Fibroblast of skin of scalp (primary cell): ENCODE measurements at regions not wholly inside any gene's neighbourhood (a gene's known extent, or its start where the extent isn't known, plus 50 kb on each side); places are given as distances from the start of the nearest gene placed in this dataset.

Experiments
- DNase-seq: peaks from one replicate; pipeline ENCODE4 v3.0.0-alpha.2; 2013

DNA sequence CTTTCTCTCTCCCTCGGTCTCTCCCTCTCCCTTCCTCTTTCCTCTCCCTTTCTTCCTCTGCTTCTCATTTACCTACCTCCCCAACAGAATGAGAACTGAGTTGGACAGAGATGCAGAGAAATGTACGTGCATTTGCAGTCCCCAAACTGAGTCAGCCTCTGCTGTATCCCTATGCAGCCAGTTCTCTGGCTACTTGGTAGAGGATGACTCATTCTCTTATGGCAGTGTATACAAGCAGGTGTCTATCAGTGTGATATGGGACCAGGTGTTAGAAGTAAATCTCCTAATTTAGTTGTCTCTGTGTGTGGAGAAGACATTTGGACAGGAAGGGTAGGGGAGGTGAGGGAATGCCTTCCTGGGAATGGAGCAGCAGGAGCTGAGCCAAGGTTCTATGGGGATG lies 470.8 kb downstream of the CD109 start:
- no peak for DNase-seq

DNA sequence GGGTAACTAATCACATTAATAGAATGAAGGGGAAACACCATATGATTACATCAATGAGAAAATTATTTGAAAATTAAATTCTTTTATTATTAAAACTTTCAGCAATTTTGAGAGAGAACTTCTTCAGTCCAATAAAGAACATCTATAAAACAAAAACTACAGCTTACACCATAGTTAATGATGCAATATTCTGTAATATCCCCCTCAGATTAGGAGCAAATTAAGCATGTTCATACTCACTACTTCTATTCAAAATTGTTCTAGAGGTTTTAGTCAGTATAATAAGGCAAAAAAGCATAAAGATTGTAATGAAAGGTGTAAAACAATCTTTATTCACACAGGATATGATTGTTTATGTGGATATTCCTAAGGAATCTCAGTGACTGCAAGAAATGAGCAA lies 465.4 kb downstream of the CD109 start:
- peak; percentile 25 for DNase-seq

DNA sequence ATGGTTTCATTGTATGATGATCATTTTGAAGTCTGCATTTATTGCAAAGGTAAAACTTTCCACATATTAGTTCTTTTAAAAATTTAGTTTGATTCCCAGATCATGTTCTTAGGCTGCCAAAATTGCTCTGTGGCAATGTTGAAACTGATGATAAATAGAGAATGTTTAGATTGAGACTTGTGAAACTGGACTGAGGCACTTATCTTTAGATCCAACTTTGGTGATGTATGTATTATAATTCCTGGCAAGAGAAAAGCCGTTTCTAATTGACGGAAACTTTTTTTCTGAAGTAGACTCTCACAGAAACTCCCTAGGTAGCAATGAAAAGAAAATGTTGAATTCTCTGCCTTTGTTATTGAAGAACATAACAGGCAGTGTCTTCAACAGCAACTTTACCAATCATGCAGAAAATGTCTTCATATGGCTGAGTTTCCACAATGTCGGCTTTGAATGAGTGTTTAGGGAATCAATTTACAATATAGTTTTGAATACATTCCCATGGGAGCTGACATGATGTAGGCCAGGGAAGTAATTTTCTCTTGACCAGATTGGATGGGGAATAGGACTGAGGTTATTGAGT lies 456.2 kb downstream of the CD109 start:
- no peak for DNase-seq

DNA sequence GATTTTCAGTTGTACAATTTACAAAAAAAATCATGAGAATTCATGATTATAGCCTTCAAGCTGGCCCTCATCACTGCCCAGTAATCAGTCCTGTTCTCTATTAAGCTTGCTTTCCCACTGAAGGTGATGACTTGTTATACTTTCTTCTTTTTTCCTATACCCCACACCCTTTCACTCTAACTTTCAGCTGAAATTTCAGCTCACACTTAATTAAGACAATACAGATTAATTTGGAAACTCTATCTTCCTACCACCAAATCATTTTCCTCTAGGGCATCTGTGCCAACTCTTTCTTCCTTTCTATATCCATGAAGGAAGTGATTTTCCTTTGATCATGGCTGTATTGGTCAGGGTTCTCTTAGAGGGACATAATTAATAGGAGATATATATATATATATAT lies 449.9 kb downstream of the CD109 start:
- no peak for DNase-seq

DNA sequence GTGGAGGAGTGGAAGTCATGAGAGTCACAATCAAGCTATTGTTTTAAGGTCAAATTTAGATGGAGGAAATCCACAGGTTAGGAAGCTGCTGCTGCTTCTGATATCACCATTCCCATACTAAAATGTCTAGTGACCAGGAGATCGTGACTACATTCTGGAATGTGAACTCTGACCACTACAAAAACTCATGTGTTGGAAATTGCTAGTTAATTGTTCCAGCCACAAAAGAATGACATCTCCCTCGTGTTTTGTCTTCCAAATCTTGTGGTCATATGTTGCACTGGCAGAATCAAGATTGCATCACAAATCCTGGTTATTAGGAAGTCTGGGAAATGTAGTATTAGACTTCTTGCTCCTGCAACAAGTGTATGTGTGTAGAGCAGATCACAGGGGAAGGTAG lies 441.9 kb downstream of the CD109 start:
- peak; percentile 87 for DNase-seq

DNA sequence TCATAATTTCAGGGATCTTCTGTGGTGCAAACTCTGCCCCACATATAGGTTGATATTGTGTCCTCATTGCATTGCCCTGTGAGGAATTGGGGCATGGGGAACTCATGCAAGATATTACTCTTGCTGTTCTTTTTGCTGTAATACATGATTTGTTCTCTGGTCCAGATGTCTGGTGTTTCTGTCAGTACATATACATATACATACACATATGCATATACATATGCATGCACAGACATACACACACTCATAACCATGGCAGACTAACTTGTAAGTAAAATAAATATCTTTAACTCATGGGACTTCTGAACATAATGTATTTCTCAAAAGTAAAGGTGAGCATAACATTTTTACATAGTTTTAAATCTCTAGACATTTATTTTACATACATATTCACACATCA lies 438.3 kb downstream of the CD109 start:
- no peak for DNase-seq

DNA sequence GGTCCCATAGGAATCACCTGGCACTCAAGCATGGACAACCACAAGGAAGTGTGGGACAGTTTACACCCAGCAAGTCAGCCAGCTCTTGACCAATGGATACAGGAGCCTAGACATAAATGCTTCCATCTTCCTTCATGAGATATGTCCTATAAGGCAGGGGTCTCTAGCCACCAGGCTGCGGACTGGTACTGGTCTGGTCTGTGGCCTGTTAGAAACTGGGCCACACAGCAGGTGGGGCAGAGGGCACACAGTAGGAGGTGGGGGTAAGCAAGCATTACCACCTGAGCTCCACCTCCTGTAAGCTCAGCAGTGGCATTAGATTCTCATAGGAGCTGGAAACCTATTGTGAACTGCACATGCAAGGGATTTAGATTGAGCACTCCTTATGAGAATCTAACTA lies 437.1 kb downstream of the CD109 start:
- DNase-seq: no peak

DNA sequence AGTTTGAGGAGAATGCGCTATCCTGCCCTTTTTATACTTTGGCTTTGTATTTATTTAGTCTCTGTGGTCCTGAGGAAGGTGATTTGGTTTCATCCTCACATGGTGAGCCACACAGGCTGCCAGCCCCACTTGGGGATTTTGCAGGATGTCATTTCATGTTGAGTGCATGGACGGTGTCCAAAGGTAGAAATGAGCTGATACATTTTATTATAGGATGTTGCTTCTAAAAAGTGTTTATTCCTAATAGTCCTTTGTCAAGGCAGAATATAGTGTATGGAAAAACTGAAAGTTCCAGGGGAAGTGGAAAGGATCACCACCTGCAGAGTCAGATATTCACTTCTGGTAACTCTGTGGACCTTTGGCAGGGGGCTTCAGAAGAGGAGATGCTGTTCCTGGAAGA lies 434.6 kb downstream of the CD109 start:
- DNase-seq: no peak

DNA sequence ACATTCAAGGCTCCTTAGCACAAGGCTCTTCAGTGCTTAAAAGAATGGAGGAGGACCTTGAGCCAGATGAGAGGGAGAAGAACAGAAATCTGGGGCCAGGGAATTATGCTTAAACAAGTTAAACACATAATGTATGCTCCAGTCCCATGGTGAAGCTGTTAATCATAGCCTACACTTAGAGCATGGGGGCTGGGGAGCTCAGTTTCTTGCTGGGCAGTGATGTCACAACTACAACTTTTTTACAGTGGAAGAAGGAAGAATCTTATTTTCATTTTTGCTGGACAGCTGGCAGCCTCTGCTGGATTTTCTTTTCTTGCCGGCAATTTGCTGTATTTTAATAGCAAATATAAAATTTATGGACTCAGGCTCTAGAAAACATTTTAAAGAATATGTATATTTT lies 432.5 kb downstream of the CD109 start:
- DNase-seq: peak; percentile 61

DNA sequence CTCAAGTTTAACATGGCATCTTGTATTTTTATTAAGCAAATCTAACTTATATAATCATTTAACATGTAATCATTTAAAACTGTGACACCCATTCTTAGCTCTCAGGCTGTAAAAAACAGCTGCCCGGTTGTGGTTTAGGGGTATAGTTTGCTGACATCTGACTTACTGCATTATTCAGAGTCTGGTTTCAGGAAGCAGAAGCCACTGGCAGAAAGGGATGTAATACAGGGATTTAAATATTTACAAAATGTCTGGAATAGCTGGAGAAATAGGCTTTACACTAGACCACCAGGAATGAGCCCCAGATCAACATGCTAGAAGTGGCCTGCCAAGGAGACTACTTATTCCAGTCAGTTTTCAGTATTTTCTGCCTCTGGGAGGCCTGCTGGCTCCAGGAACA lies 421.1 kb downstream of the CD109 start:
- no peak for DNase-seq

DNA sequence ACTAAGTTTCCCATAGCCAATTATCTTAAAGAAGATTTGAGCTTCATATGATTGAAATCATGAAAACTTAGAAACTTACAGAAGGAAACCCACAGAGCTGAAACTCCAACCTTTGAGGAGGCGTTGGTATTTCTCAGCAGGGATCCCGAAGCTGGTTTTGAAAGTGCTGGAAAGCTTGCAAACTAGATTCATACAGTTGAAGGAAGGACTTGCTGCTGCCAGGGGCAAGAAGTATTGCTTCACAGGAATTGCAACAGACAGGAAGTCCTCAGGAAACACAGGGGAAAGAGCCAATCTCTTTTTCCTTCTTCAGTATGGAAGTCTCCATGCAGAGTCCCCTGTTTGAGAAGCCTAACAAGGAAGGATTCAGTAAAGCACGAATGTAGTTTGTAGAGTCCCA lies 419.7 kb downstream of the CD109 start:
- no peak for DNase-seq

DNA sequence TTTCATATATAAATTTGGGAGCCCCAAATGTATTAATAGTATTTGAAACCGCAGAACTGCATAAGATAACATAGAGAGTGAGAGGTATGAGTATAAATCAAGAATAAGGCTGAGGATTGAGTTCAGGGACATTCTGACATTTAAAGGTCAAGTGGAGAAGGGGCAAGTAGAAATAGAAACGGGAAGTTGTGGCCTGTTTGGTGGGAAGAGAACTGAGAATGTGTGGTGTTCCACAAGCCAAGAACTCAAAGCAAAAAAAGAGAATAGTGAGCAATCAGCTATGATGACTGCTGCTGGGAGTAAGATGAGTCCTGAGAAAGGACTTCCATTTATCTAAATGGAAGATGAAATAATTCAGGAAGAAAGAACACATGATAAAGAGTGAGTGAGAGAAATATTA lies 418.4 kb downstream of the CD109 start:
- no peak for DNase-seq

DNA sequence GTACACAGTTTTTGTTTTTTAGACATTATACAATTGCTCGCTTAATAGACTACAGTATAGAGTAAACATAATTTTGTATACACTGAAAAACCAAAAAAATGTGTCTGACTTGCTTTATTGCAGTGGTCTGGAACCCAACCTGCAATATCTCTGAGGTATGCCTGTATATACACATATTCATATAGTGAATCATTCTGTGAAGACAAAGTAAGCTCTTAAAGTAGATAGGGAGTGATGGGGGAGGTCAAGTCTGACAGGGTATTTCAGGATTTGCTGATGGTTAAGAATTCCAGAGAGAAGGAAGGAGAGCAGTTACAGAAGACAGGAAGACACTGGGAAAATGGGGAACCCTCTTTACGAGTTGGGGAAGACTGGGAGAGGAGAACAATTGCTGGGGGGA lies 417.9 kb downstream of the CD109 start:
- peak; percentile 33 for DNase-seq

DNA sequence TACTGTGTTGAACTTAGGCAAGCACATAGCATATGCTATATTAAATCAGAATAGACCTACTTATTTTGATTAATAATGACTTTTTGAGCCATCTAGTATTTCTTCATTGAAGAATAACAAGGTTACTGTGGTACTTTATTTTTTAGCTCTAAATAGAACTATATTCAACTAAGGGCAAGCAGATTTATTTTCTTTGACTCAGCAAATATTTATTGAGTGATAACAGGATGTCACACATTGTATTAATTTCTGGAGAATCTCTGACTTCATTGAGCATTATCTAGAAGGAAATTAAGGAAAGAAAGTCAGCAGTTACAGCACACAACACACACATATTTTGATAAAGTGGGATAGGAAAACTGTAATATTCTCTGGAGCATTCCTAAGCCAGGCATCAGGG lies 407.4 kb downstream of the CD109 start:
- DNase-seq: no peak

DNA sequence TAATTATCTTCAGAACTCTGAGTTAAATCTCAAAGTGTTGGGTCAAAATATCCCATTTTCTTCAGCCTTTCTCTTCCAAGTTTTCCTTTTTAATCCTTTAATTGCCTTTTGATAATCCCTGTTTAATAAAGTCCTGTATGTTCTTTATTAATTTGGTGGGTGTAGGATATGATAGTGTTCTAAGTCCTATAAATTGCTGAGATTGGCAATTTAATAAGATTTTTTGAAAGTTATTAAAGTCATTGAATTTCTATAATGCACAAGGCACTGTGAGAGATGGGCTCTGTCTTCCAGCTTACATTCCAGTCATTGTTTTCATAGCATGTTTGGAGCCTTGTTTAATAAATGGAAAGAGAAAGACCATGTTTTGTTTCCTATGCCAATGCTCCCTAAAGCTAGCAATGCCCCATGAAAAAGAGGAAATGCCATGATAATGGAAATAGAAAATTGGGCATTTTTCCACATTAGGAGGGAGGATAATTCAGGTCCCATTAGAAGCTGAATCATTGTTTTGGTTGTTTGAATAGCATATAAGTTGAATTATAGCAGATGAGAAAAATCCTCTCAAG lies 404.8 kb downstream of the CD109 start:
- peak; percentile 62 for DNase-seq

DNA sequence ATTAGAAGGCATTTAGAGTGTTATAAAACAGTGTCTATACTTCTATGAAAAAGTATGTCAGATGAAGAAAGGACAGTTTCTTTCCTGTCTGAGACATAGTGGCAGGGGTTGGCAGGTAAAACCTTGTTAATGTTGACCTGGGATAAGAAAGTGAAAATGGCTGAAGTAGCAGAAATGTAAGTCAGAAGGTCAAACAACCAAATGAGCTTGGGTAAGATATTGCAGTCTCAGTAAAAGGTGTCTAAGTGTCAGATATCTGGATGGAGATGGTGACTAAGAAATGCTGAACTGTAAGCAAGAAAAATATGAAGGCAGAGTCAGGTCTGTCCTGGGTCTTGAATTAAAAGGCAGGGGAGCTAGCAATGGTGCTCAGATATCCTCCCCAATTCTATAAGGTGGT lies 400.3 kb downstream of the CD109 start:
- no peak for DNase-seq

DNA sequence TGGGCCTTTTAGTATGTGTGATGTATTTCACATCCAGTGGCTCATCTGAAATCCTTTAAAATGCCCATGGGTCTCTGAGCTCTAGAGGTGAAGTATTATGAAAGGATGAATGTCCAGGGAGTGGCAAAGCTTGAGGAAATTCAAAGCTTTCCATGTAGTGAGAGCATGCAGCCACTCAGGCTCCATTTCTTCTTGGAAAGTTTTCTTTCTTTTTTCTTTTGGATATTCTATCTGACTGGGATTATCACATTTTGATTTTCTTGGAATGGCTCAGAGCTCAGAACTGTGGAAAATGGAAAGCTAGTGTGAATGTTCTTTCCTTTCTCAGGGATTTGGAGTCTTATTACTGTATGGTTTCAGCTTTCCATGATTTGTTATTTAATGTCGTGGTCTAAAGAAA lies 397.4 kb downstream of the CD109 start:
- DNase-seq: no peak

DNA sequence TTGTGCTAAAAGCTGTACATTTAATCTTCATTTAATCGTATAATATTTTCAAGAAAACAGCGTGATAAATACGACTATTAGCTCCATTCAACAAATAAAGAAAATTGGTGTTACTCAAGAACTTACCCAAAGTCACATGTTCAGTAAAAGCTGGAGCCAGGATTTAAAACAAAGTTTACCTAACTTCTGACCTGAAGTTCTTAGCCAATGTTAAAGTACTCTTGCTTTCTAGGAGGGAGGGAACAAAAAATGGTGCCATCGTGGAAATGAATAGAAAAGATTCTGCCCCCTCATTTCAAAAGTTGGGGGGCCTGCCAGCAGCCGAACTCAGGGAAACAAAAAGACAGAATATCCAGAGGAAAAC lies 395.8 kb downstream of the CD109 start:
- no peak for DNase-seq

DNA sequence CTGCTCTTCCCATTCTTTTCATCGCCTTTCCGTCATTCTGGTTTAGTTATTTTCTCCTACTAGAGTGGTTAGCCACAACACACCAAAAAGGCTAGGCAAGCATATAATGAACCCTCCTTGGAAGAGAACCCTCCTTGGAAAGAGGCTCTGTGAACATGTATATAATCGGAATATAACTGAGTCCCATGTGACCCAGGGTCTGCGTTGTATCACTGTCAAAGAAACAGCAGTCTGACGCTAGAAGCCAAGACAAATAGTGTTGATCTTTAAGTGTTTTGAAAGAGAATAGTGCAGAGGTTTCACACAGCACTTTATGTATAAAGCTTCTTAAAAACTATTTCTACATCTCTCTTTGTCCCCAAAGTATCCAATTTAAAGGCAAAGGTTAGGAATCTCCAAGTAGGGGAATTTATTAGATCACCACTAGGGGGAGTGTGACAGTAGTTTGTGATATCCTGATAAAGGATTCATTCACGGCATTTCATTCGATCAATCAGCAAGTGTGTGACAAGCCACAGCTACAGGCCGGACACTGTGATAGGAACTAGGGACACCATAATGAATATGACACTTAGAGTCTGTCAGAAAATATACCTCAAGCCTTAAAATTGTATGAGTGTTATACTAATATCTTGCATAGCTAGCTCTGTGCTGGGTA lies 395.3 kb downstream of the CD109 start:
- peak; percentile 56 for DNase-seq

DNA sequence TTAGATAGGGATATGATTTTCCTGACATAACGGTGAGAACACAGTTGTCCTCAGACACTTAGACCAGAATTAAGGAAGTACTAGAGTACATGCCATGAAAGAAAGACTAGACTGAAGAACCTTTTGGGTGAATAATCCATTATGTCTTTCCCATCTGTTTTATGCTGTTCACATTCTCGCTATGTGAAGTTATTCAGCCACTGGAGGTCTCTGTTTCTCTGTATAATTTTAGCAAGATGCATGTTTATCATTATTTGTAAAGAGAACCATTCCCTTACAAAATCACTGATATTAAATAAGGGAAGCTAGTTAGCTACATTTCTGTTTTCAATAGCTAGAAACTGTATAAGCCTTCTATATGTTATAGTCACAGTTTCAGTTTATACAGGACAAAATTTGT lies 391.9 kb downstream of the CD109 start:
- DNase-seq: peak; percentile 62

DNA sequence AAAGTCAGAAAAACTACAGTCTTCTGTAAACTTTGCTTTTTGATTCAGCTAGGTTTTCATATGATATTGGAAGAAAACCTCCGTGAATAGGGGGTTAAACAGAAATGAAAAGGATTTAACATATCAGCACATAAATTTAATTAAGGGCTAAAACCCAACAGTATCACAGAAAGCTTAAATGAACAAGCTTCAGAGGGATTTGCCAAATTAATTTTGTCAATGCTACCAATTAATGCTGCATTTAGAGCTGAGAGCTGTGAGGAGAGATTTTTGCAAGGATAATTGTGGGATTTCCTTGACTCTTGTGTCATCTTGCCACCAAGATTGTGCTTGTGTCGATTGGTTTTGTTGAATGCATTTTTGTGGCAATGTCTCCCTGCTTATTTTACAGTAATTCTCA lies 379.9 kb downstream of the CD109 start:
- DNase-seq: peak; percentile 14

DNA sequence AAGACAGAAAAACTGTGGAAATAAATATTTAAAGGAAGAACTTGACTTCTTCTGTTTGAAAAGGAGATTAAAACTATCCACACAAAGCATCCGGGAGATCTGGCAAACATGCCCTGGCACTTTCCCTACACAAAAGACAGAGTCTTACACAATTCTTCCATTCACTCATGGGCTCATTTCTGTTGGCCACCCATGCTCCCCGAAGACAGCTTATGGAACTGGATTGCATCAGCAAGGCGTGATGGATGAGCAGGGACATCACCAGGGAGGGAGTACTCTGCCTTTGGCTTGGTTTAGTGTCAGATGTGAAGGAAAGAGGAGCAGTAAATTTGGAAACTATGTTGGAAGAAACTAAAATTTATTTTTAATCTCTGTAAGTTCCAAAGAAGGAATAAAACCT lies 379.3 kb downstream of the CD109 start:
- DNase-seq: peak; percentile 83

DNA sequence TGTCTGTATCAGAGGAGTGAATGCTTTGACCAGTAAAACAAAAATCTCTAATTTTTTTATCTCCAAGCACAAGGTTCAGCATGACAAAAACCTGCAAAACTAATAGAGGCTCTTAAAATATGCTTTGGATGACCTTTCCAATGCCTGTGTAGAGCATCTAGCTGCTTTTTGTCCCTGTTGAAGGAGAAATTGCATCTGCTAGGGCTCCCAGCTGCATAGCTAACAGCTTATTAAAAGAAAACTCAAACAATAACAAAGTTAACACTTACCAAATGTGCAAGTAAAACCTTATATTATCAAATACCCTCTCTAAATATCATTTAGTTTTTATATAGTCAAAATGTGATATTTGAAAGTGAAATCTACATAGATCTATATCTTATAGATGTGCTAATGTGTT lies 378.6 kb downstream of the CD109 start:
- no peak for DNase-seq

DNA sequence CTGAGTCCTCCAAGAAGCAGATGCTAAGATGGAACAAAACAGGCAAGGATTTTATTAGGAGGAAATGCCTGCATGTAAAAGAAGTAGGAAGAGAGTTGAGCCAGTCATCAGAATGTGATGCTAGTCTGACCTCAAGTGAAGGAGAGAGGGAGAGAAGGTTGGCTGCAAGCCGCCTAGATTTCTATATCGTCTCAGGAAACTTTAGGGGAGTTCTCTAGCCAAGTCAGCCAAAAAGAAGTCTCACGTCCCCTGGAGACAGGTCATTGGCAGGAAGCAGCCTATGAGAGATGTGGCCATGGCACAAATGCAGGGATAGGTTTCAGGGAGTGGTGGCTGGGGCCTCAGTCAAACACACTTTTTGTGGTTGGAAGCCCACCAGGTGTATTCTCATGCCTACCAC lies 378.0 kb downstream of the CD109 start:
- peak; percentile 55 for DNase-seq

DNA sequence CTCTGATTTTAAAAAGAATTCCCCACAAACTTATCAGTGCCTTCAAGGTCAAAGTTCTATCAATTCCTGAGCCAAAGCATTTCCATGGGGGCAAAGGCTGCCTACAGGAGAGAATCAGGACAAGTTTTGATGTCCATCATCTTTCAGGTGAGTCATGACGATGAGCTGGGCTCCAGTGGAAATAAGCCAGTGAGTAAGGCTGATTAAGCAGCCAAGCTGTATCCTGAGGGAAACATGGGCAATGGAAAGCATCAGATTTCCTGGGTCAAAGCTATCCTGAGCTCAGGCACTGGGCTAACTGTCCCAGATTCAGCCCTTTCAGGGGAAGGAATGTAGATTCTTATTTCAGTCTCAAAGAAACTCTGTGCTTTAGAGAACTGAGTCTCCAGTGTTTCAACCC lies 377.4 kb downstream of the CD109 start:
- DNase-seq: peak; percentile 47
